Esophagus squamous epithelium (tissue), 4 donors: ENCODE measurements at regions not wholly inside any gene's neighbourhood (a gene's known extent, or its start where the extent isn't known, plus 50 kb on each side); places are given as distances from the start of the nearest gene placed in this dataset.

Experiments used
- POLR2A ChIP-seq, 4 donors: fragments of 450-650 bp; IDR thresholded peaks; one replicate each; pipeline ENCODE4 v1.6.1; 2017; ENCODE audit warnings: antibody characterized with exemption in 4 of 4, mild to moderate bottlenecking in 4 of 4, moderate library complexity in 3 of 4
- TF ChIP-seq, protein P1 (sequence below), 6 experiments: fragments of 450-650 bp in 4 of 6; fragments of 200-600 bp in 2 of 6; sonication (generic) in 2 of 6; IDR thresholded peaks; one replicate each; pipeline ENCODE4 v1.5.1; 2016 to 2019; ENCODE audit warnings: antibody characterized with exemption in 6 of 6, mild to moderate bottlenecking in 4 of 6, moderate library complexity in 4 of 6

DNA sequence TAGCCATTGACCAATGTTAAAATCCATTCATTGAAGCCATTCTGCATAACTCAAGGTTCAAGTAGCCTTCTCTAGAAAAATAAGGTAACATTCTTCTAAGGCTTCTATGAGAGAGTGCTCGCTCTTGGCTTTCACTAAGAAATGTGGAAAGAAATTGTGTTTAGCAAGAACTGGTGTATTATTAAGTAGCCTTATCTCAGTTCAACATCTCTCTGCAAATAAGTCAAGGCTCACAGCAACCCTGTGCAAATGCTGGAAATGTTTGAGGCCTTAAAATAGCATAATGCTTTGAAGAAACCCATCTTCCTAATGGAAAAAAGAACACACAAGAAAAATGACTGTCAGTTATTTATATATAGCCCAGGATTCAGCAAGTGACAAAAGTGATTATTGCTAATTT is 254.1 kb upstream of the PROX1 start:
- TF ChIP-seq, protein P1, sequence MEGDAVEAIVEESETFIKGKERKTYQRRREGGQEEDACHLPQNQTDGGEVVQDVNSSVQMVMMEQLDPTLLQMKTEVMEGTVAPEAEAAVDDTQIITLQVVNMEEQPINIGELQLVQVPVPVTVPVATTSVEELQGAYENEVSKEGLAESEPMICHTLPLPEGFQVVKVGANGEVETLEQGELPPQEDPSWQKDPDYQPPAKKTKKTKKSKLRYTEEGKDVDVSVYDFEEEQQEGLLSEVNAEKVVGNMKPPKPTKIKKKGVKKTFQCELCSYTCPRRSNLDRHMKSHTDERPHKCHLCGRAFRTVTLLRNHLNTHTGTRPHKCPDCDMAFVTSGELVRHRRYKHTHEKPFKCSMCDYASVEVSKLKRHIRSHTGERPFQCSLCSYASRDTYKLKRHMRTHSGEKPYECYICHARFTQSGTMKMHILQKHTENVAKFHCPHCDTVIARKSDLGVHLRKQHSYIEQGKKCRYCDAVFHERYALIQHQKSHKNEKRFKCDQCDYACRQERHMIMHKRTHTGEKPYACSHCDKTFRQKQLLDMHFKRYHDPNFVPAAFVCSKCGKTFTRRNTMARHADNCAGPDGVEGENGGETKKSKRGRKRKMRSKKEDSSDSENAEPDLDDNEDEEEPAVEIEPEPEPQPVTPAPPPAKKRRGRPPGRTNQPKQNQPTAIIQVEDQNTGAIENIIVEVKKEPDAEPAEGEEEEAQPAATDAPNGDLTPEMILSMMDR (IDR thresholded peaks at IDR 0.05) = no peak
- TF ChIP-seq POLR2A (IDR thresholded peaks at IDR 0.05) = no peak
